Kidney tubule cell (primary cell): ENCODE measurements at regions not wholly inside any gene's neighbourhood (a gene's known extent, or its start where the extent isn't known, plus 50 kb on each side); places are given as distances from the start of the nearest gene placed in this dataset.

ENCODE experiments used
- DNase-seq: peaks from one replicate; pipeline ENCODE4 v3.0.0-alpha.2; 2018; ENCODE audit warnings: low spot score

DNA sequence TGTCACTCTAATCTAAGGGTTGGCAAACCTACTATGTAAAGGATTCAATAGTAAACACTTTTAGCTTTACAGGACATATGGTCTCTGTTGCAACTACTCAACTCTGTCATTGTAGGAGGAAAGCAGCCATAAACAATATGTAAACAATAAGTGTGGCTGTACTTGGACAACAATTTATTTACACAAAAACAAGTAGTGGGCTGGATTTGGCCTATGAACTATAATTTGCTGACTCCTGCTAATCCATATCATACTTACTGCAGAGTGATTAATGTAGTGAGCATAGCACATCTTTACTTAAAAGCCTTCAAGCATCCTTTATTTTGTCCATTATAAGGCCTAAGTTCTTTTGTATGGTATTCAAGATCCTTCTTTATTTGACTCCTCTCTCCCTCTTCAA lies 441.9 kb downstream of the ZIC1 start:
- no peak for DNase-seq

DNA sequence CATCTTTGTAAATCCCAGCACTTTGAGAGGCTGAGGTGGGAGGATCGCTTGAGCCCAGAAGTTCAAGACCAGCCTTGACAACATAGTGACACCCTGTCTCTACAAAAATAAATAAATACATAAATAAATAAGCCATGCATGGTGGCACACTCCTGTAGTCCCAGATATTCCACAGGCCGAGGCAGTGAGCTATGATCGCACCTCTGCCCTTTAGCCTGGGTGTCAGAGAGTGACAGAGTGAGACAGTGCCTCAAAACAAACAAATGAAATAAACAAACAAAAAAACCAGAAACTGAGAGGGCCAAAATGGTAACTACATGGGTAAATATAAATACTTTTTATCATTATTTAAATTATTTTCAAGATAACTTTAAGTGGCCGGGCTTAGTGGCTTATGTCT lies 445.4 kb downstream of the ZIC1 start:
- no peak for DNase-seq

DNA sequence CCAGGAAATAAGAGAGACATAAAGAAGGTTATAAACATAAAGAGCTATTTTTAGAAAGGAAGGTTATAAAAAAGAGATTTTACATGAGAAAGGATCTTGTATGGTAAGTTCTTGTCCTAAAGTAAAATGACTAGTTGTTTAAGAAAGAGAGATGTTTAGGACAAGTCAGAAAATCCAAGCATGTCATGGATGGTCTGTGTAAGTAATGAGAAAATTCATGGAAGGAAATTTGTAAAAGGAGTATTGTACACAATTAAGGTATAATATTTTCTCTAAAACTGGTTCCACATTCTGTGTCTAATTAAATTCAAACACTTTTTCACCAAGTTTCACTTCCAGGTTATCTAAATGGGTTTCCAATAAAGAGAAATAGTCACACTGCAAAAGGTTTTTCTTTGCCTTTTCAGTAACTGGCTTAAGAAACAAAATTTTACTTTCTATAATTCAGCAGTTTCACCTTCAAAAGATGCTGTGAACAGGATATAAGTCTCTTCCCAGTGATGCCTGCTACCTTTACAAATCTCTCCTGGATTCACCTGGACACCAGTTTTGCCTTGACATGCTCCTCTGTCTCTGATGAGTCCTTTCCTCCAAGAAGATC lies 455.7 kb downstream of the ZIC1 start:
- DNase-seq: no peak

DNA sequence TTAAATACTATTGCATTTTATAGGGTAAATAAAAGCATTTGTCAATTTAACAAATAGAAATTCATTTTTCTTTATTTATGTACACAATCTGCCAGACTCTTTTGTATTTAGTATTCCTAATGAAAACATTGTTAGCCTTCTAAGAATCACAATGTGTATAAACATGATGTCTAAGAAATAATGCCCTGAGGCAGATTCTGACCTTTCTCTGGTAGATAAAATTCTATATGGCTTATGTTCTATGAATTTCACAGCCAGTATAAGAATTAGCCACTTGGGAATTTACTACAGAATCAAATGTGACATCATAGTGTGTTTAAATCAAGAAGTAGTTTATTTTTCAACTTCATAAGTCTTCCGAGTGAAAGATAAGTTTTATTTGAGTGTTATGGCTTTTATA lies 457.4 kb downstream of the ZIC1 start:
- no peak for DNase-seq

DNA sequence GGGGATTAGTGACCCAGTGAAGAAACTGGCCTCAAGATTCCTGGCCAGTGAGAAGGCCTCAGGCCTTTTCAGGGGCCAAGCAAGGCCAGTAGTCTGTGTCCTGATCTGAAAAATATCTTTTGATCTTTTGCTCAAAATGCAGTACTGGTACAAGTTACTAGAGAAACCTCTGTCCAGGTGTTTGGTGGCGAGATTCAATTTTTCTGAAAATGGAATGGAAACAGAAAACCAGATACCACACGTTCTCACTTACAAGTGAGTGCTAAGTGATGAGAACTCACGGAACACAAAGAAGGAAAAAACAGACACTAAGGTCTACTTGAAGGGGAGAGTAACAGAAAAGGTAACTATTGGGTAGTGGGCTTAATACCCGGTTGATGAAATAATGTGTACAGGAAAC lies 463.4 kb downstream of the ZIC1 start:
- DNase-seq: no peak

DNA sequence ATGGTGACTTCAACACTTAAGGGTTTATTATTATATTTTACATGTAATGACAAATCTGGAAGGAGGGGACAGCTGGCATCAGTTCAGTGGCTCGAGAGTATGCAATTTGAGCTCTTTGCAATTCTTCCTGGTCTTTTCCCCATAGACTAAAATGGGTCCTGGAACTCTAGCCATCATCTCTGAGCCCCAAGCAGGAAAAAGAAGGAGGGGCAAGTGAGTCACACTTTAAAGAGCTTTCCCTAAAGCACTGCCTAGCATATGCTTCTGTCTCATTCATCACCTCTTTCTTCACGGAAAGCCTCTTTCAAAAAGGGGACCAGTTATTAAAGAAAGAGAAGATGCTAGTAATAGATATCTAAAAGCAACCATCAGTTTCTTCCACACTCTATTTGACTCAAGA lies 466.3 kb downstream of the ZIC1 start:
- no peak for DNase-seq

DNA sequence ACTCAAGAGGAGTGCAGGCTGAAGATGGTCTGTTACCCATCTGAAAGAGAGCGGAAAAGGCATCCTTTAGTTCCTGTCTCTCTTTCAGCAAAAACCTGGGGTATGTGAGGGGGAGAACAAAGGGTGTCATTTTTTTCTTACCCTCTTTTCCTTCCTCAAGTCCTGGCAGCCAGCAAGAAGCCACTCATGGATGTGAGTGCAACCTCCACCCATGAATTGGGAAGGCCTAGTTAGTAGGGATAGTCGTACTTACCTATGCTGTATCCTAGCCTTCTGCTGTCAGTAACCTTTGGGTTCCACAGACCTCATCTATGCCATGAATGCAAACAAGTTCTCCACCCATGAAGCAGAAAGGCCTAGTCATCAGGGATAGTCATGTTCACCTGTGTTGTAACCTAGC lies 472.8 kb downstream of the ZIC1 start:
- DNase-seq: no peak

DNA sequence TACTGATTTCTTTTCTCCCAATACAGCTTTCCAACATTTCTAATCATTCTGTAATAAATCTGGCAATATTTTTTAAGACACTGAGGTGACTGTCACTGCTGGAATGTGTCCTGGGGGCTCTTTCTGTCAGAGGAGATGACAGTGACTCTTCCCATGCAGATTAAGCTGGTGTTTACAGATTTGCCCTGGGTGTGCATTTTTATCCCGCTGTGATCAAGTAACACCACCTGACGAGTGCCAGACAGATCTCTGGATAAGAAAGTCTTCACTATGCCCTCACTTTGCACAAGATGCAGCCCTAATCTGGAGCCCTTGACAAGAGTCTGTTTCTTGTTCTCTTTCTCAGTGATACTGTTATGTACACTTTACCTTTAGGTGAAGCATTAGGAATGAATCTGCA lies 477.7 kb downstream of the ZIC1 start:
- no peak for DNase-seq

DNA sequence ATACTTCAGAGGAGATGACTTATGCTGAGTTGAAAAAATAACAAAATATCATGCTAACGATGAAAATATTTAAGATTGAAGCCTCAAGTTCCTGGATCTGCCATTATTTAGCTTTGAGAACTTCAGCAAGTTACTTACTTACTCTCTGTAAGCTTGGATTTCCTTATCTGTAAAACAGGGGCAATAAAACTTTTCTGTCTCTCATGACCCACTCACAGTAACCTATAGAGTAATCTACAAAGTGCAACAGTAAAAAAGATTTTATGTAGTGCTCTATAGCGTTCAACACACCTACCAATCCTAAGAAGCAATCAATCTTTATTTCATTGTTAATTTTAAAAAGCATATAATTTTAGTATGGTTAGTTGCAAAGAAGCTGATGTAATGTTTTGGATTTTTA lies 478.6 kb downstream of the ZIC1 start:
- no peak for DNase-seq

DNA sequence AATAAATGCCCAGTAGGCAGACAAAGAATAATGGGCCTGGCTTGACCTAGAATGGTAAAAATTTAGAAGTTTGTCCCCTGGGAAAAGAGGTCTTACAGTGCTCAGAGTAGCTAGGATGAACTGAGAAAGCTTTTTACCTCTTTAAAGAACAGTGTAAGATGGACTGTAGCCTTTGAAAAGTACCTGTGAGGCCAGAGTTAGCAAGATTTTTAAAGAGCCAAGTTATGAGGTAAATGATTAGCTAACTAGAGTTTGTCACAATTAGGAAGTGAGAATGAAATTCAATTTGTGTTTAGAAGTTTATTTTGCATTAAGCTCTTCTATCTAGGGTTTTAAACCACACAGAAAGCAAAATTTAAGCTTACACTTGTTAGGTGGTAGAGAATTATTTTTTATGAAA lies 480.9 kb downstream of the ZIC1 start:
- DNase-seq: no peak

DNA sequence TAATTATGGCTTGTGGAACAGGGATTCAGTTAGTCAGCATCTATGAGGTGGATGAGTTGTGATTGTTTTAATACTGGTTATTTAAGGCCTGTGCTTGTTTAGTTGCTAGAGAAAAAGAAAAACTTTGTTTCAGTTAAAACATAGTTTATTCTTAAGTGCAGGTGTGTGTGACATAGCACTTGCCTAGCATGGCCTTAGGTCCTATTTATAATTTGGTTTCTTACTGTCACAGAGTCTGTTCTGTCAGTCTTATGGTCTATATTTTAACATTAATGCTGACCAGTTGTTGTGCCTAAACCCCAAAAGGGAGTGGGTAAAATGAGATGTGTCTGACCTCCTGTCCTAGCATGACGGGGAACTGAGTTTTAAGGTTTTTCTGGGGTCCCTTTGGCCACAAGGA lies 486.3 kb downstream of the ZIC1 start:
- no peak for DNase-seq

DNA sequence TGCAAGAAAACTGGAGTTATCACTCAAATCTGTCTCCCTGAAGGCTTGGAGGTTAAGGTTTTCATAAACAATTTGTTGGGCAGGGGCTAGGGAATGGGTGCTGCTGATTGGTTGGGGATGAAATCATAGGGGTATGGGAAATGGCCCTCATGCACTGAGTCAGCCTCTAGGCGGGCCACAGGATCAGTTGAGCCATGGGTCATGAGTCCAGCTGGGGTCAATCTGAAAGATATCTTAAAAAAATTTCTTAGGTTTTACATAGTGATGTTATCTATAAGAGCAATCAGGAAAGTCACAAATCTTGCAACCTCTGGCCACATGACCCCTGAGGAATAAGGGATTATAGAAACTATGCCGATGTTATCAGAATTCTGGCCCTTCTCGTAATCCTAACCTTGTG lies 491.7 kb downstream of the ZIC1 start:
- DNase-seq: no peak

DNA sequence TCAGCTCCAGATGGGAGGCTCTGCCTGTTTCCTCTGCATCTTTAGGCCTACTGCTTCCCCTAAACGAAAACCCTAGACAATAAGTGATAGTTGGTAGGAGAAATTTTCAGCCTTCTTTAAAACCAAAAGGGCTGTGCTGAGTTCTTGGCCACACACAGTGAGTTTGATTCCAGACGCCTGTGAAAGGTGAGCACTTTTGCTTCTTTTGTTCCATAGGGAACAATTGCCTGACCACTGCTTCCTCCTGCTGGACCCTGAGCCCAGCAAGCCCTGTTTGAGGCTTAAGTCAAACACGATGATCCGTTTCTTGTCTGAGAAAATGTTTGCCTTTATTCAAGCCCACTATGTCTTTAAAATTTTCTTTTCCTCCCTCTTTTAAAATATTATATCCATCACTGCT lies 493.9 kb downstream of the ZIC1 start:
- no peak for DNase-seq

DNA sequence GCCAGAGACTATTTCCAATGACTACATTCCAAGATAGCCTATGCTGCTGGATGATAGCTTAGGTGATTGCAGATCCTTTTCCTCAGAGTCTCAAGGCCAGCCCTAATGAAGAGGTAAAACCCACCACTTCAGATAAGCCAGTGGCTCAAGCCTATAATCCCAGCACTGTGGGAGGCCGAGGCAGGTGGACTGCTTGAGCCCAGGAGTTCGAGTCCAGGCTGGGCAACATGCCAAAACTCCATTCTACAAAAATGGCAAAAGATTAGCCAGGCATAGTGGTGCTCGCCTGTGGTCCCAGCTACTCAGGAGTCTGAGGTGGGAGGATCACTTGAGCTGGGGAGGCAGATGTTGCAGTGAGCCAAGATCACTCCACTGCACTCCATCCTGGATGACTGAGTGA lies 495.3 kb downstream of the ZIC1 start:
- no peak for DNase-seq

DNA sequence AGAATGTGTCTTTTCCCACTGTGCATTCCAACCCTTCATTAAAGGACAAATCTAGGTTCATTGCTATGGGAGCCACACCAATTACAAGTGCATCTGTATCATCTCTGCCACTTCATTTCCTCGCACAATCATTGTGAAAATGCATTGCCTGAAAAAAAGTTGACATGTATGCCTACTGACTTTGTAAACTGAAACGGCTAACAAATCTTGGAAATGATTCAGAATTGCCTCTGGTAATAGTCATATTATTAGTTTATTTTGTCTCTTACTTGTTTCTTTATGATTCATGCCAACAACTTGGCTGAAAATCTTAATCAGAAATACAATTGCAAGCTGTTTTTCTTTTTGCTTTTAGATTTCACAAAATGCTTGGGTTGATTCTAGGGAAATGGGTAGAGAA lies 497.1 kb downstream of the ZIC1 start:
- no peak for DNase-seq

DNA sequence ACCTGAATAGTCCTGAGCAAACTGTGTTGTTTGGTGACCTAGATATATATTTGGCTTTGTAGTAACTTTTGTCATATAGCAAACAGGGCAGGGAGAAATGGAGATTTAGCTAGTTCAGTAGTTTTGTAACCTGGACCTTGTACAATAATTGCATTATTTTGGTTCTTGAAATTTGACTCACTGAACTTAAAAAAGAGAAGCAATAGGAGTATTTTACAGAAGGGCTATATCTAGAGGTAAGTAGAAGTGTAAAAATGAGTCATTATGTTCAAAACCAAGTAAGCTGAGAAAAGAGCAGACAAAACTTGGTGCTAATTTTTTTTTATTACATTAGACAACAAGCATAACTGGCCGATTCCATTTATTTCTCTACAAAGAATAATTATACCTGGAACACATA lies 505.4 kb downstream of the ZIC1 start:
- DNase-seq: no peak

DNA sequence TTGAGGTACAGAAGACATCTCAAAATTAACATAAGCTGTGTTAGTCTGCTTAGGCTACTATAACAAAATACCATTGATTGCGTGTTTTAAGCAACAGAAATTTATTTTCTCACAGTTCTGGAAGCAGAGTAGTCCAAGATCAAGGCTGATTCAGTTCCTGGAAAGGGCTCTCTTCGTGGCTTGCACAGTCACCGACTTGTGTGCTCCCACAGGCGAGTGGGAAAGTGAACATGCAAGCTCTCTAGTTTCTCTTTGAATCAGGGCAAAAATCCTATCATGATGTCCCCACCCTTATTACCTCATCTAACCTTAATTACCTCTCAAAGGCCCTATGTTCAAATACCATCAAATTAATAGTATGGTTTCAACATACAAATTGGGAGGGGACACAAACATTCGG lies 505.9 kb downstream of the ZIC1 start:
- DNase-seq: no peak

DNA sequence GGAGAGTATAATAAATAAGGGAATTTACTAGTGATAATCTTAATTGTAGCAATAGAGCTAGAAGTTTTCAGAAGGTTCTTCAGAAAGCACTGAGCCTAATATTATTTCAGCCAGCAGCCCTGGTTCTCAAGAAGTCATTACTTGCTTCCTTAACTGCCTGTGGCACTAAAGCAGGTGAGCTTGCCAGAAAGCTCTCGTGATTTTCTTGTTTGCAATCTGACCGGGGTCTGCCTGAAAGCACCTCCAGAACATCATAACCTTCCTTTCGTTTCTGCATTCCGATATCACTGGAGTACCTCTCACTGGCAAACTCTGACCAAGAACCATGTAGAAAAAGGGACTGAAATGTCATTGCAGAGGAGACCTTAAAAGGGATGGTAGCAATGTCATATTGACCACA lies 510.3 kb downstream of the ZIC1 start:
- no peak for DNase-seq

DNA sequence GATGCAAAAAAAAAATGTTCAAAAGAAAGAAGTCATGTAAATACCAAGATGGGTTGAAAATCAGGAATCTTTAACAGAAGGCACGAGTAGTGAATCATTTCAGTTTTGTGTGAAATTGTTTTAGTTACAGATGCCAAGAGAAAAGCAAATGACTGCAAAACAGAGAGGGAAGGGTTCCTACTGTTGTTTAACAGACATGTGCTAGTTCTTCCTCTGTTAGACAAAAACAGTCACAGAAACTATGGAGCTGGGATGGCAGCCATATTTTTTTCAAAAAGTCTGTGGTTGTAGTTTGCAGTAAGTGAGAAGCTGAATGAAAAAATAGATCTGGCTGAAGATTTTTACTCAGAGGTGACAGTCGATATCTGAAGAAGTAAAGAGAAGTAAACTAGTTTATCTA lies 511.9 kb downstream of the ZIC1 start:
- DNase-seq: no peak

DNA sequence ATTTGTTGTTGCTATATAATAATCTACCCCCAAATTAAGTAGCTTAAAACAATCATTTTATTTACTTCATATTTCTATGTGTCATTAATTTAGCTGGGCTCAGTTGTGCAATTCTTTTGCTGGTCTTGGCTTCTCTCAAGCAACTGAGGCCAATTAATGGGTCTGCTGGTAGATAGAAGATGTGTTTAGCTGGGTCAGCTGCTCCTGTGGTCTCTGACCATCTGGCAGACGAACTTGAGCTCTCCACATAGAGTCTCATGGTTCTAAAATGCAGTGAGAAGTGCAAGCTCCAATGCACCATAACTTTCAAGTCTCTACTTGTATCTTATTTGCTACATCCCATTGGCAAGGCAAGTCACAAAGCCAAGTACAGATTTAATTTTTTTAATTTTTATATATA lies 515.6 kb downstream of the ZIC1 start:
- no peak for DNase-seq

DNA sequence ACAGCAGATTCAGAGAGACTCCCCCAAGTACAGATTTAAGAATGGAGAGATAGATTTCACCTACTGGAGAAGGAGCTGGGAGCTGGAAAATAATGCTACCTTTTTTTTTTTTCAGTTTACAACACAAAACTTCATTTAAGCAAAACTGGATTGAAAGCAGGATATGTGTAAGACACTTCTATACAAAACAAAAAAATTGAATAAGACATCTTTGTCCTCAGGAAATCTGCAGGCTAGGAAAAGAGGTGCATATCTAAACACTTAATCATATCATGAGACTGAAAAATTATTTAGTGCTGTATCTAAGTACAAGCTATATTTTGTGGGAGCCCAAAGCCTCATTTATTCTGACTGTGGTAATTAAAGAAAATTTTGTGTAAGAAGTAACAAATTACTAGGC lies 516.1 kb downstream of the ZIC1 start:
- no peak for DNase-seq

DNA sequence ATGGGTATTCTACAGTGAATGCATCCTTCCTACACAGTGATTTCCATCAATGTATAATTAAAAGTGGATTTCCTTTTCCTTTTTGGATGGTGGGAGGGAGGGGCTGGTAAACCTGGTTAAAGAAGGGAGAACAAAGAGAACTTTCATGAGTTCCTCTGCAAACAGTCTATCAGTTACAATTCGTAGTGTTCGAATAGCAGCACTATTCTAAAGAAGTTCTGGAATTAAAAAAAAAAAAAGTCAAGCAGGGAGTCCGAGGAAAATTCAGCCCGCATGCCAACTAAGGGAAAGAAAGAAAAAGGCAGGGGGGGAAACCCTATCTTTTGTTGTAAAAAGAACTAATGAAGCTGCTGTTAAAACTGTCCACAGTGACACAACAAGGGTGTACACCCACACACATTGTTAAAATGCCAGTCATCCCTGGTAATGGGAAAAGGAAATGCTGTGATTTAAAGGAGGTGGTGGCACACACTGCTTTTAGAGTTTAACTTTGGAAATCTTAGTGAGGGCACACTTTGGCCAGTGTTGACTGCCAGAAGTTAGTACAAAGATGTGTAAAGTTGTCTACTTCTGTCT lies 521.2 kb downstream of the ZIC1 start:
- peak; percentile 84 for DNase-seq

DNA sequence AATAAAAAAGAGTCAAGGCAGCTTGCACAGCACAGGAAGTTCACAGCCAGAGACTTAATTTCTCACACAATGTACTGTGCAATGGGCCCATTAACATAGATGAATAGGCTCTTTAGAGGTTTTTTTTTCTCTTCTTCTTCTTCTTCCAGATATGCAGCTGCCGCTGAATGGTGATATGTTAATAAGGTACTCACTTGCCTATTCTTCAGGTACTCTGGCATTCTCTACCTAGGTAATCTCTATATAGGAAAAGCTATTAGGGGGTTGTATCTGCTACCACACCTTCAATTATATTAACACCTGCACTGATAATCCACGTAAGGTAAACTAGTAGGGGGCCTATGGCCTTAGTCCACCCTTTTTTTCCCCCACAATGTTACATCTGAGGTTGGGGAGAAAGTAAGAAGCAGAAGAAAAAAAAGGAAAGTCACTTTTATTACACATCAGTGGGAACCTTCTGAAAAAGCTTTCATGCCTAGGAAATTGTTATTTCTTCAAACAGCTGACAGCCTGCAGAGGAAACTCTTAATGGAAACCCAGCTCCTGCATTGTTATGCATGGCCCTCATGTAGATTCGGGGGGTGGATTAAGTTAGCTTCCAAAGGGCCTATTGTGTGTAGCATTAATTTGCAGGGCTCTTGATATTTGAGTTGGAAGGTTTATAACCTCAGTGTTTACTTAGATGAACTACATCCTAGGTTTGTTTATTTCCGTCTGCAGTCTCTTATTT lies 525.5 kb downstream of the ZIC1 start:
- no peak for DNase-seq

DNA sequence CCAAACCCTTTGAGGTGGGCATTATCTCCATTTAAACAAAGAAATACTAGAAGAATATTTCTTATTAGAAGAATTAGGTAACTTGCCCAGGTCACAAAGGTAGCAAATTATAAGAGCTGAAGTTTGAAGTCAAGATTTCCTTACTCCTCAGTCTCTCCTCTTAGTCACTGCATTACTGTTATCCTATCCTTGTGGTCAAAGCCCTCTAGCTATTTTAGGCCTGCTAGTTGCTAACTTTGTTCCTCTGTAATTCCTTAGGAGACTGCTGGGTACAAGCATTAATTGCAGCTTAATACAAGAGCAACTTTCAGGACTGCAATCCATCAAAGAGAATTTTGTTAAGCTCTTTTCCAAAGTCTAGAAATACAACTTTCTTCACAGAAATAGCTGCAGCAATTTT lies 528.2 kb downstream of the ZIC1 start:
- DNase-seq: peak; percentile 14
